GM18498 (cell line): ENCODE measurements at regions not wholly inside any gene's neighbourhood (a gene's known extent, or its start where the extent isn't known, plus 50 kb on each side); places are given as distances from the start of the nearest gene placed in this dataset.

Experiments used
- ATAC-seq: cut with Tn5 transposase; IDR thresholded peaks from one replicate; pipeline ENCODE4 v1.9.1; 2021; ENCODE audit warnings: mild to moderate bottlenecking, moderate library complexity; ENCODE audit not compliant: unreplicated experiment

- no peak for ATAC-seq
Measured at GRCh38 chr14:22513066-22513812, 75.8 kb downstream of the DAD1 start.

- ATAC-seq, result no peak
Measured at GRCh38 chr14:22512106-22512814, 76.8 kb downstream of the DAD1 start.

GRCh38 chr14:22510527-22511110 is 78.4 kb downstream of the DAD1 start:
- no peak for ATAC-seq

GRCh38 chr14:22509751-22510300 is 79.2 kb downstream of the DAD1 start:
- no peak for ATAC-seq

- ATAC-seq, result no peak
Measured at GRCh38 chr14:22509036-22509709, 79.9 kb downstream of the DAD1 start.

- no peak for ATAC-seq
Measured at GRCh38 chr14:22508662-22509035, 80.4 kb downstream of the DAD1 start.

- no peak for ATAC-seq
Measured at GRCh38 chr14:22508150-22508457, 80.9 kb downstream of the DAD1 start.

- ATAC-seq, result no peak
Measured at GRCh38 chr14:22506778-22507351, 82.2 kb downstream of the DAD1 start.

GRCh38 chr14:22506378-22506710 is 82.7 kb downstream of the DAD1 start:
- no peak for ATAC-seq

GRCh38 chr14:22505697-22506377 is 83.2 kb downstream of the DAD1 start:
- ATAC-seq, result no peak

- ATAC-seq, result no peak
Measured at GRCh38 chr14:22505309-22505696, 83.7 kb downstream of the DAD1 start.

GRCh38 chr14:22502551-22502950 is 86.5 kb downstream of the DAD1 start:
- ATAC-seq, result no peak

GRCh38 chr14:22502007-22502406 is 87.0 kb downstream of the DAD1 start:
- ATAC-seq, result no peak

- ATAC-seq, result no peak
Measured at GRCh38 chr14:22500954-22501726, 87.9 kb downstream of the DAD1 start.

GRCh38 chr14:22500525-22500924 is 88.5 kb downstream of the DAD1 start:
- ATAC-seq, result no peak

- no peak for ATAC-seq
Measured at GRCh38 chr14:22497671-22498093, 91.3 kb downstream of the DAD1 start.

- ATAC-seq, result no peak
Measured at GRCh38 chr14:22497144-22497423, 91.9 kb downstream of the DAD1 start.

GRCh38 chr14:22494486-22495135 is 94.4 kb downstream of the DAD1 start:
- no peak for ATAC-seq

- no peak for ATAC-seq
Measured at GRCh38 chr14:22493753-22494152, 95.3 kb downstream of the DAD1 start.
